DND-41 (cell line): ENCODE measurements at regions not wholly inside any gene's neighbourhood (a gene's known extent, or its start where the extent isn't known, plus 50 kb on each side); places are given as distances from the start of the nearest gene placed in this dataset.
"Not testable (repeated sequence)": the region's sequence is repeated elsewhere in the genome, so short reads cannot be mapped to it uniquely, and the experiment has no call there.

Experiments
- EZH2 ChIP-seq: IDR thresholded peaks from 3 replicates; pipeline ENCODE4 v1.6.1; 2012; ENCODE audit warnings: borderline replicate concordance, low read depth, mild to moderate bottlenecking, moderate library complexity, low read length, inconsistent platforms; ENCODE audit not compliant: severe bottlenecking
- TF ChIP-seq, protein P1 (sequence below): IDR thresholded peaks from 2 replicates; pipeline ENCODE4 v1.5.1; 2012; ENCODE audit warnings: borderline replicate concordance, low read length, moderate library complexity, mild to moderate bottlenecking; ENCODE audit not compliant: poor library complexity, severe bottlenecking; ENCODE audit errors: extremely low read depth

GRCh38 chr1:121006826-121007225, 117.3 kb downstream of the PPIAL4A start:
- TF ChIP-seq, protein P1, sequence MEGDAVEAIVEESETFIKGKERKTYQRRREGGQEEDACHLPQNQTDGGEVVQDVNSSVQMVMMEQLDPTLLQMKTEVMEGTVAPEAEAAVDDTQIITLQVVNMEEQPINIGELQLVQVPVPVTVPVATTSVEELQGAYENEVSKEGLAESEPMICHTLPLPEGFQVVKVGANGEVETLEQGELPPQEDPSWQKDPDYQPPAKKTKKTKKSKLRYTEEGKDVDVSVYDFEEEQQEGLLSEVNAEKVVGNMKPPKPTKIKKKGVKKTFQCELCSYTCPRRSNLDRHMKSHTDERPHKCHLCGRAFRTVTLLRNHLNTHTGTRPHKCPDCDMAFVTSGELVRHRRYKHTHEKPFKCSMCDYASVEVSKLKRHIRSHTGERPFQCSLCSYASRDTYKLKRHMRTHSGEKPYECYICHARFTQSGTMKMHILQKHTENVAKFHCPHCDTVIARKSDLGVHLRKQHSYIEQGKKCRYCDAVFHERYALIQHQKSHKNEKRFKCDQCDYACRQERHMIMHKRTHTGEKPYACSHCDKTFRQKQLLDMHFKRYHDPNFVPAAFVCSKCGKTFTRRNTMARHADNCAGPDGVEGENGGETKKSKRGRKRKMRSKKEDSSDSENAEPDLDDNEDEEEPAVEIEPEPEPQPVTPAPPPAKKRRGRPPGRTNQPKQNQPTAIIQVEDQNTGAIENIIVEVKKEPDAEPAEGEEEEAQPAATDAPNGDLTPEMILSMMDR, result not testable (repeated sequence)
- TF ChIP-seq EZH2, result not testable (repeated sequence)
